HG02884 (cell line): ENCODE measurements at regions not wholly inside any gene's neighbourhood (a gene's known extent, or its start where the extent isn't known, plus 50 kb on each side); places are given as distances from the start of the nearest gene placed in this dataset.
"Not testable (repeated sequence)": the region's sequence is repeated elsewhere in the genome, so short reads cannot be mapped to it uniquely, and the experiment has no call there.

Source experiments
- ATAC-seq: cut with Tn5 transposase; IDR thresholded peaks from one replicate; pipeline ENCODE4 v1.9.1; 2021; ENCODE audit warnings: mild to moderate bottlenecking, moderate library complexity; ENCODE audit not compliant: unreplicated experiment

- no peak for ATAC-seq
Observed at GRCh38 chr20:26134606-26135005, 438.0 kb upstream of the ZNF337 start.

- not testable (repeated sequence) for ATAC-seq
Observed at GRCh38 chr20:26133794-26134193, 437.1 kb upstream of the ZNF337 start.

- not testable (repeated sequence) for ATAC-seq
Observed at GRCh38 chr20:26120920-26121319, 424.3 kb upstream of the ZNF337 start.

GRCh38 chr20:26094498-26094897 is 397.8 kb upstream of the ZNF337 start:
- ATAC-seq, result not testable (repeated sequence)

- ATAC-seq, result not testable (repeated sequence)
Observed at GRCh38 chr20:26091921-26092320, 395.3 kb upstream of the ZNF337 start.

GRCh38 chr20:26086195-26086594 is 389.5 kb upstream of the ZNF337 start:
- ATAC-seq, result not testable (repeated sequence)

GRCh38 chr20:26073972-26074371 is 377.3 kb upstream of the ZNF337 start:
- not testable (repeated sequence) for ATAC-seq

- ATAC-seq, result not testable (repeated sequence)
Observed at GRCh38 chr20:26059324-26059723, 362.7 kb upstream of the ZNF337 start.

GRCh38 chr20:26058446-26058845 is 361.8 kb upstream of the ZNF337 start:
- not testable (repeated sequence) for ATAC-seq

GRCh38 chr20:26057135-26057752 is 360.6 kb upstream of the ZNF337 start:
- ATAC-seq, result not testable (repeated sequence)

GRCh38 chr20:26025792-26026191 is 329.1 kb upstream of the ZNF337 start:
- ATAC-seq, result not testable (repeated sequence)

- ATAC-seq, result not testable (repeated sequence)
Observed at GRCh38 chr20:26010942-26011276, 314.3 kb upstream of the ZNF337 start.

- ATAC-seq, result not testable (repeated sequence)
Observed at GRCh38 chr20:26010224-26010941, 313.7 kb upstream of the ZNF337 start.

- ATAC-seq, result not testable (repeated sequence)
Observed at GRCh38 chr20:26009402-26010223, 313.0 kb upstream of the ZNF337 start.

GRCh38 chr20:26008026-26008425 is 311.4 kb upstream of the ZNF337 start:
- ATAC-seq, result not testable (repeated sequence)

- ATAC-seq, result not testable (repeated sequence)
Observed at GRCh38 chr20:26006164-26006563, 309.5 kb upstream of the ZNF337 start.

GRCh38 chr20:26003959-26004358 is 307.3 kb upstream of the ZNF337 start:
- ATAC-seq, result not testable (repeated sequence)

GRCh38 chr20:25997367-25998038 is 300.9 kb upstream of the ZNF337 start:
- ATAC-seq, result not testable (repeated sequence)

GRCh38 chr20:25992146-25992545 is 295.5 kb upstream of the ZNF337 start:
- no peak for ATAC-seq

GRCh38 chr20:25991756-25992130 is 295.1 kb upstream of the ZNF337 start:
- ATAC-seq, result no peak
